Psoas muscle (tissue), 7 donors: ENCODE measurements at regions not wholly inside any gene's neighbourhood (a gene's known extent, or its start where the extent isn't known, plus 50 kb on each side); places are given as distances from the start of the nearest gene placed in this dataset.
"Not testable (repeated sequence)": the region's sequence is repeated elsewhere in the genome, so short reads cannot be mapped to it uniquely, and the experiment has no call there.

Source experiments
- ATAC-seq, 4 donors: fragments of 200-7000 bp; cut with Tn5 transposase; one replicate each; pipeline ENCODE4 v1.9.1; 2020; ENCODE audit warnings: moderate library complexity in 3 of 4, mild to moderate bottlenecking in 2 of 4
- DNase-seq, 2 donors: peaks; one replicate each; pipeline ENCODE4 v3.0.0-alpha.2; 2020
- H3K27ac ChIP-seq: fragments of 200-600 bp; one replicate; pipeline ENCODE4 v1.8.0; 2022
- H3K27me3 ChIP-seq, 3 donors: fragments of 200-600 bp in 1 of 3; one replicate each; pipeline versions ENCODE4 v1.6.1 to v1.8.0; 2013 to 2022; ENCODE audit warnings: low read length in 2 of 3, mild to moderate bottlenecking in 2 of 3, moderate library complexity in 1 of 3; ENCODE audit not compliant: insufficient read depth in 3 of 3
- H3K36me3 ChIP-seq, 2 donors: fragments of 200-600 bp in 1 of 2; one replicate each; pipeline versions ENCODE4 v1.6.1 to v1.8.0; 2013 to 2022; ENCODE audit warnings: low read depth in 1 of 2, mild to moderate bottlenecking in 1 of 2, moderate library complexity in 1 of 2; ENCODE audit not compliant: insufficient read depth in 1 of 2
- H3K4me1 ChIP-seq: fragments of 200-600 bp; one replicate; pipeline ENCODE4 v1.8.0; 2022
- H3K4me3 ChIP-seq: fragments of 200-600 bp; one replicate; pipeline ENCODE4 v1.8.0; 2022; ENCODE audit warnings: mild to moderate bottlenecking
- H3K9me3 ChIP-seq: fragments of 200-600 bp; one replicate; pipeline ENCODE4 v1.8.0; 2022
- CTCF ChIP-seq: fragments of 200-600 bp; IDR thresholded peaks from one replicate; pipeline ENCODE4 v1.8.0; 2022; ENCODE audit warnings: antibody characterized with exemption
- WGBS, 3 donors: extraction: QIAGEN DNeasy Blood & Tissue Kit; methylation state at CpG; one replicate each; pipeline versions ENCODE4 v1.1.6 to v1.1.7; 2013; 5-methylcytosine and 5-hydroxymethylcytosine counted together
- intact Hi-C, 2 donors: fragments of 100-400 bp; cut with DNase I; formaldehyde crosslinking; loops; one replicate each; pipeline versions ENCODE4 v1.11.0 to v1.14.2; 2022
- donor health status: healthy with polysubstance abuse.
- donor health status: DM: no; HTN: no; CAD: no; lungs with moderate emphysema.
- donor health status: Bipolar disorder and iron deficiency.
- donor health status: healthy.
- donor health status: DM: yes; HTN: yes; CAD: no.
- donor health status: DM: no; HTN: no; CAD: no.
- donor health status: DM: yes; HTN: yes; CAD: no.

- no peaks in the 10 kb centered on the region for H3K4me1 ChIP-seq
- no peak for TF ChIP-seq CTCF
- no peaks in the 10 kb centered on the region for H3K36me3 ChIP-seq
- no peak for ATAC-seq
- intact Hi-C loops = no loop called here
- no peak overlapping the region for H3K4me3 ChIP-seq
- no peak for DNase-seq
- no peak overlapping the region for H3K27ac ChIP-seq
- no peaks in the 10 kb centered on the region for H3K9me3 ChIP-seq
- H3K27me3 ChIP-seq = no peaks in the 10 kb centered on the region
- 39 to 55% (median 40%) methylated on average over 3 of the region's 3 CpGs for WGBS, 3 donors
Observed at GRCh38 chr3:72515281-72515680, 333.0 kb downstream of the SHQ1 start.

GRCh38 chr3:72510247-72510646 is 338.0 kb downstream of the SHQ1 start:
- Histone ChIP-seq H3K4me1 (no peaks in the 10 kb centered on the region), H3K27ac (no peak overlapping the region), H3K27me3 (no peaks in the 10 kb centered on the region), H3K4me3 (no peak overlapping the region), H3K9me3 (no peaks in the 10 kb centered on the region), H3K36me3 (no peaks in the 10 kb centered on the region)
- 56 to 71% (median 65%) methylated on average over 3 of the region's 3 CpGs for WGBS, 3 donors
- ATAC-seq (no peak), DNase-seq (no peak)
- no peak for TF ChIP-seq CTCF
- intact Hi-C loops = no loop called here

GRCh38 chr3:72505539-72506405 is 342.5 kb downstream of the SHQ1 start:
- H3K9me3 ChIP-seq = no peaks in the 10 kb centered on the region
- WGBS, 3 donors = 49 to 58% (median 49%) methylated on average over 6 of the region's 6 CpGs
- no peaks in the 10 kb centered on the region for H3K27me3 ChIP-seq
- H3K4me1 ChIP-seq = no peaks in the 10 kb centered on the region
- intact Hi-C loops = no loop called here
- no peak overlapping the region for H3K4me3 ChIP-seq
- ATAC-seq = no peak
- TF ChIP-seq CTCF = no peak
- no peak for DNase-seq
- no peak overlapping the region for H3K27ac ChIP-seq
- no peaks in the 10 kb centered on the region for H3K36me3 ChIP-seq

- H3K36me3 ChIP-seq, H3K27ac ChIP-seq, H3K4me3 ChIP-seq, H3K4me1 ChIP-seq, ATAC-seq, H3K27me3 ChIP-seq, intact Hi-C loops, DNase-seq: not testable (repeated sequence)
- peaks cover 13% of the 10 kb centered on the region for H3K9me3 ChIP-seq
- WGBS, 3 donors = 90 to 94% (median 91%) methylated on average over 7 of the region's 7 CpGs
Observed at GRCh38 chr3:72497501-72497900, 350.7 kb downstream of the SHQ1 start.

GRCh38 chr3:72496051-72496670 is 352.1 kb downstream of the SHQ1 start:
- WGBS, 3 donors = 62 to 66% (median 65%) methylated on average over 4 of the region's 4 CpGs
- TF ChIP-seq CTCF = no peak
- DNase-seq (no peak), ATAC-seq (no peak)
- intact Hi-C loops = no loop called here
- H3K4me1 ChIP-seq = no peaks in the 10 kb centered on the region
- H3K4me3 ChIP-seq = no peak overlapping the region
- no peaks in the 10 kb centered on the region for H3K36me3 ChIP-seq
- H3K9me3 ChIP-seq = peaks cover 13% of the 10 kb centered on the region
- H3K27me3 ChIP-seq = no peaks in the 10 kb centered on the region
- H3K27ac ChIP-seq = no peak overlapping the region
